ENCODE measurements at regions not wholly inside any gene's neighbourhood (a gene's known extent, or its start where the extent isn't known, plus 50 kb on each side); places are given as distances from the start of the nearest gene placed in this dataset.
"Not testable (repeated sequence)": the region's sequence is repeated elsewhere in the genome, so short reads cannot be mapped to it uniquely, and the experiment has no call there.

GRCh38 chr17:54372069-54372749 lies 528.4 kb upstream of the TOM1L1 start:
- Histone ChIP-seq H3K27me3 (ENCODE audit: insufficient read depth in 3 of 3, low read length in 2 of 3) (no peaks in the 10 kb centered on the region), H3K27ac (no peak overlapping the region), H3K4me3 (no peak overlapping the region), H3K9me3 (no peaks in the 10 kb centered on the region), H3K36me3 (ENCODE audit: insufficient read depth in 1 of 2, low read depth in 1 of 2) (no peaks in the 10 kb centered on the region), H3K4me1 (no peaks in the 10 kb centered on the region)
- ATAC-seq = no peak
- TF ChIP-seq CTCF (IDR thresholded peaks at IDR 0.05) = no peak
- DNase-seq = no peak
- intact Hi-C loops (cut with DNase I) = no loop called here
- 26 to 36% (median 34%) methylated on average over 2 of the region's 2 CpGs for WGBS, 3 donors

- intact Hi-C loops (cut with DNase I) = no loop called here
- Histone ChIP-seq H3K27me3 (ENCODE audit: insufficient read depth in 3 of 3, low read length in 2 of 3) (no peaks in the 10 kb centered on the region), H3K9me3 (no peaks in the 10 kb centered on the region), H3K36me3 (ENCODE audit: insufficient read depth in 1 of 2, low read depth in 1 of 2) (no peaks in the 10 kb centered on the region), H3K27ac (no peak overlapping the region), H3K4me3 (no peak overlapping the region), H3K4me1 (no peaks in the 10 kb centered on the region)
- no peak for ATAC-seq
- WGBS, 3 donors = 20 to 33% (median 25%) methylated on average over 1 of the region's 1 CpG
- TF ChIP-seq CTCF (IDR thresholded peaks at IDR 0.05) = no peak
- no peak for DNase-seq
Measured at GRCh38 chr17:54373970-54374369, 526.7 kb upstream of the TOM1L1 start.

- ATAC-seq; H3K27me3 ChIP-seq (ENCODE audit: insufficient read depth in 3 of 3, low read length in 2 of 3); H3K4me1 ChIP-seq; H3K9me3 ChIP-seq; intact Hi-C loops (cut with DNase I); DNase-seq; H3K27ac ChIP-seq; H3K4me3 ChIP-seq; H3K36me3 ChIP-seq (ENCODE audit: insufficient read depth in 1 of 2, low read depth in 1 of 2): not testable (repeated sequence)
- WGBS, 3 donors = 90 to 95% (median 91%) methylated on average over 6 of the region's 6 CpGs
Measured at GRCh38 chr17:54376409-54376808, 524.2 kb upstream of the TOM1L1 start.

GRCh38 chr17:54381482-54381881 lies 519.2 kb upstream of the TOM1L1 start:
- TF ChIP-seq CTCF (IDR thresholded peaks at IDR 0.05) = no peak
- H3K36me3 ChIP-seq (ENCODE audit: insufficient read depth in 1 of 2, low read depth in 1 of 2) = no peaks in the 10 kb centered on the region
- 94 to 95% (median 95%) methylated on average over 3 of the region's 3 CpGs for WGBS, 3 donors
- H3K4me1 ChIP-seq = no peaks in the 10 kb centered on the region
- DNase-seq (no peak), ATAC-seq (no peak)
- no peak overlapping the region for H3K27ac ChIP-seq
- H3K9me3 ChIP-seq = no peaks in the 10 kb centered on the region
- intact Hi-C loops (cut with DNase I) = no loop called here
- no peaks in the 10 kb centered on the region for H3K27me3 ChIP-seq (ENCODE audit: insufficient read depth in 3 of 3, low read length in 2 of 3)
- no peak overlapping the region for H3K4me3 ChIP-seq

- Histone ChIP-seq H3K27ac (no peak overlapping the region), H3K4me1 (no peaks in the 10 kb centered on the region), H3K27me3 (ENCODE audit: insufficient read depth in 3 of 3, low read length in 2 of 3) (no peaks in the 10 kb centered on the region), H3K9me3 (no peaks in the 10 kb centered on the region), H3K4me3 (no peak overlapping the region), H3K36me3 (ENCODE audit: insufficient read depth in 1 of 2, low read depth in 1 of 2) (no peaks in the 10 kb centered on the region)
- 64 to 72% (median 65%) methylated on average over 1 of the region's 1 CpG for WGBS, 3 donors
- intact Hi-C loops (cut with DNase I) = no loop called here
- DNase-seq (no peak), ATAC-seq (no peak)
- no peak for TF ChIP-seq CTCF (IDR thresholded peaks at IDR 0.05)
Measured at GRCh38 chr17:54404259-54404658, 496.4 kb upstream of the TOM1L1 start.

Data from psoas muscle (tissue), 7 donors.